GM13977 (cell line): ENCODE measurements at regions not wholly inside any gene's neighbourhood (a gene's known extent, or its start where the extent isn't known, plus 50 kb on each side); places are given as distances from the start of the nearest gene placed in this dataset.
A peak's percentile ranks its signal among the peaks of the same experiment; 100 is the strongest.

ENCODE experiments used
- DNase-seq: peaks from one replicate; pipeline ENCODE4 v3.0.0; 2012; ENCODE audit warnings: low spot score
- in situ Hi-C: fragments of 300-500 bp; cut with MboI; formaldehyde crosslinking; loops from one replicate; pipeline ENCODE4 v1.12.0; 2022; ENCODE audit warnings: low sequenced_read_pairs, low pct_unique_long_range_greater_than_20kb, mixed read lengths, inconsistent platforms; ENCODE audit not compliant: unreplicated experiment
- TF ChIP-seq, protein P1 (sequence below): IDR thresholded peaks from 2 replicates; pipeline ENCODE4 v1.5.1; 2012; ENCODE audit warnings: mild to moderate bottlenecking, control low read depth; ENCODE audit not compliant: insufficient read depth; ENCODE audit errors: extremely low read depth, missing control alignments

GRCh38 chr2:198917275-198917674 lies 540.5 kb downstream of the SATB2 start:
- TF ChIP-seq, protein P1, sequence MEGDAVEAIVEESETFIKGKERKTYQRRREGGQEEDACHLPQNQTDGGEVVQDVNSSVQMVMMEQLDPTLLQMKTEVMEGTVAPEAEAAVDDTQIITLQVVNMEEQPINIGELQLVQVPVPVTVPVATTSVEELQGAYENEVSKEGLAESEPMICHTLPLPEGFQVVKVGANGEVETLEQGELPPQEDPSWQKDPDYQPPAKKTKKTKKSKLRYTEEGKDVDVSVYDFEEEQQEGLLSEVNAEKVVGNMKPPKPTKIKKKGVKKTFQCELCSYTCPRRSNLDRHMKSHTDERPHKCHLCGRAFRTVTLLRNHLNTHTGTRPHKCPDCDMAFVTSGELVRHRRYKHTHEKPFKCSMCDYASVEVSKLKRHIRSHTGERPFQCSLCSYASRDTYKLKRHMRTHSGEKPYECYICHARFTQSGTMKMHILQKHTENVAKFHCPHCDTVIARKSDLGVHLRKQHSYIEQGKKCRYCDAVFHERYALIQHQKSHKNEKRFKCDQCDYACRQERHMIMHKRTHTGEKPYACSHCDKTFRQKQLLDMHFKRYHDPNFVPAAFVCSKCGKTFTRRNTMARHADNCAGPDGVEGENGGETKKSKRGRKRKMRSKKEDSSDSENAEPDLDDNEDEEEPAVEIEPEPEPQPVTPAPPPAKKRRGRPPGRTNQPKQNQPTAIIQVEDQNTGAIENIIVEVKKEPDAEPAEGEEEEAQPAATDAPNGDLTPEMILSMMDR: no peak

GRCh38 chr2:198916548-198917080 lies 541.1 kb downstream of the SATB2 start:
- no peak for DNase-seq
- in situ Hi-C loops: no loop called here
- TF ChIP-seq, protein P1: no peak

More at GRCh38 chr2:198917275-198917674, 540.5 kb downstream of the SATB2 start:
- in situ Hi-C loops: no loop called here
- no peak for DNase-seq

GRCh38 chr2:198913394-198914152 lies 544.2 kb downstream of the SATB2 start:
- in situ Hi-C loops: no loop called here
- TF ChIP-seq, protein P1: no peak
- peak; percentile 66 for DNase-seq

DNA sequence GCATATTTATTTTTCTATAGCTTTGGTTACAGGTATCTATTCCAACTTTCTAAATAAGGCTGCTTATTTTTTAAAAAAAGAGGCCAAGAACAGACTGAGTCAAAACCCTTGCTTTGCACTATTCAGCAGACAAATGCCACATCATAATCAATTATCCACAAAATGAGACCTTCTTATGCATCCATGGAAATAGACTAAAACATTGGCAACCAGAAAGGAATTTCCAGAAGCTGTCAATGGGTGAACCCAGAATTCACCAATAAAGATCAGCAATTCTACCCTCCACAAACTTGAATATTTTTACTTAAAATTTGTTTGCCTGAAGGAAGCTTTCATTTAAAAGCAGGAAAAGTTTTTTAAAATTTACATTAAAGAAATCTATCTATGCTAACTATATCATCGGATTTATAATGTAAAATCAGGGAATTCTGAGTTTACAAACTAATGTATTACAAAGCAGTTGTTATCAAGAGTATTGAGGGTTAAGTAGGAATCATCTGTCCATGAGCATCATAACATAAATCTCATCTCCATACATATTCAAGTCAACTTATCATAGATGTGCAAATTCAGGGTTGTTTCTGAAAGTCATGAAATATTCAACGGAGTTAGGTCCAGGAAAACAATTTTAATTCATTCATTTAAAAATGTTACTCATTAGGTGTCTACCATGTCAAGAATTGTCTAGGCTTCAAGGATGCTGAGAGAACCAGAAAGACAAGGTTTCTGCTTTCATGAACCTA lies 548.0 kb downstream of the SATB2 start:
- no peak for DNase-seq
- in situ Hi-C loops: no loop called here
- TF ChIP-seq, protein P1: no peak

GRCh38 chr2:198905881-198906612 lies 551.7 kb downstream of the SATB2 start:
- DNase-seq: peak; percentile 23
- in situ Hi-C loops: no loop called here
- TF ChIP-seq, protein P1: no peak

GRCh38 chr2:198901894-198902293 lies 555.8 kb downstream of the SATB2 start:
- in situ Hi-C loops: no loop called here
- no peak for DNase-seq

More at GRCh38 chr2:198901894-198902293, 555.8 kb downstream of the SATB2 start:
- TF ChIP-seq, protein P1: no peak
